ENCODE measurements at regions not wholly inside any gene's neighbourhood (a gene's known extent, or its start where the extent isn't known, plus 50 kb on each side); places are given as distances from the start of the nearest gene placed in this dataset.

DNA sequence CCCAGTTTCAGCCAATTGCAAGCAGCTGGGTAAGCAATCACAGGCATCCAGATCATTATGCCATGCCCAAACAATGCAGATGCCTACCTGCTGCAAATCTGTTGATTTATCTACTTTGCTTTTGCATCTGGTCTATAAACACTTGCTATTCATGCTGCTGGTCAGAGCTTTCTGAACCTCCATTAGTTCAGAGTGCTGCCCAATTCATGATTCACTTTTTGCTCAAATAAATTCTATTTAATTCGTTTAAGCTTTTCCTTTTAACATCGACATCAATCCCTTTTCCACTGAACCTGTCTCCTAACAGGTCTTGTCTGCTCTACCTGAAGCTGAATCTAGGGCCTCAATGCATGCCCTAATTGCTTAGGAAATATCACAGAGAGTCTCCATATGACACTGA is 99.4 kb upstream of the C1orf87 start:
- no peaks in the 10 kb centered on the region for H3K36me3 Mint-ChIP-seq (ENCODE audit: low read depth)
- H3K4me3 Mint-ChIP-seq = no peak overlapping the region
- ChIA-PET POLR2A (no interaction called here), CTCF (no interaction called here)
- no peaks in the 10 kb centered on the region for H3K9me3 Mint-ChIP-seq
- DNase-seq = no peak
- H3K27me3 Mint-ChIP-seq = no peaks in the 10 kb centered on the region
- H3K27ac Mint-ChIP-seq = no peak overlapping the region
- H3K4me1 Mint-ChIP-seq = no peaks in the 10 kb centered on the region

GRCh38 chr1:60171801-60172200 is 98.2 kb upstream of the C1orf87 start:
- POLR2A ChIA-PET = no interaction called here

GRCh38 chr1:60170709-60171108 is 97.1 kb upstream of the C1orf87 start:
- no peaks in the 10 kb centered on the region for H3K9me3 Mint-ChIP-seq
- H3K27ac Mint-ChIP-seq = no peak overlapping the region
- no peak overlapping the region for H3K4me3 Mint-ChIP-seq
- no peaks in the 10 kb centered on the region for H3K4me1 Mint-ChIP-seq
- CTCF ChIA-PET = no interaction called here
- POLR2A ChIA-PET = no interaction called here
- no peak for DNase-seq
- H3K27me3 Mint-ChIP-seq = no peaks in the 10 kb centered on the region
- H3K36me3 Mint-ChIP-seq (ENCODE audit: low read depth) = no peaks in the 10 kb centered on the region

More at GRCh38 chr1:60171801-60172200, 98.2 kb upstream of the C1orf87 start:
- no peaks in the 10 kb centered on the region for H3K27me3 Mint-ChIP-seq
- H3K36me3 Mint-ChIP-seq (ENCODE audit: low read depth) = no peaks in the 10 kb centered on the region
- DNase-seq = no peak
- no peak overlapping the region for H3K27ac Mint-ChIP-seq
- no peak overlapping the region for H3K4me3 Mint-ChIP-seq
- no peaks in the 10 kb centered on the region for H3K9me3 Mint-ChIP-seq
- CTCF ChIA-PET = no interaction called here
- no peaks in the 10 kb centered on the region for H3K4me1 Mint-ChIP-seq

- ChIA-PET CTCF (no interaction called here), POLR2A (no interaction called here)
- Mint-ChIP-seq H3K4me3 (no peak overlapping the region), H3K27ac (no peak overlapping the region), H3K36me3 (ENCODE audit: low read depth) (no peaks in the 10 kb centered on the region), H3K9me3 (no peaks in the 10 kb centered on the region), H3K4me1 (no peaks in the 10 kb centered on the region), H3K27me3 (no peaks in the 10 kb centered on the region)
- DNase-seq = no peak
Observed at GRCh38 chr1:60169206-60169605, 95.6 kb upstream of the C1orf87 start.

- Mint-ChIP-seq H3K4me1 (no peaks in the 10 kb centered on the region), H3K27me3 (no peaks in the 10 kb centered on the region), H3K36me3 (ENCODE audit: low read depth) (no peaks in the 10 kb centered on the region), H3K27ac (no peak overlapping the region), H3K4me3 (no peak overlapping the region), H3K9me3 (no peaks in the 10 kb centered on the region)
- ChIA-PET POLR2A (no interaction called here), CTCF (no interaction called here)
- no peak for DNase-seq
Observed at GRCh38 chr1:60162936-60163335, 89.4 kb upstream of the C1orf87 start.

DNA sequence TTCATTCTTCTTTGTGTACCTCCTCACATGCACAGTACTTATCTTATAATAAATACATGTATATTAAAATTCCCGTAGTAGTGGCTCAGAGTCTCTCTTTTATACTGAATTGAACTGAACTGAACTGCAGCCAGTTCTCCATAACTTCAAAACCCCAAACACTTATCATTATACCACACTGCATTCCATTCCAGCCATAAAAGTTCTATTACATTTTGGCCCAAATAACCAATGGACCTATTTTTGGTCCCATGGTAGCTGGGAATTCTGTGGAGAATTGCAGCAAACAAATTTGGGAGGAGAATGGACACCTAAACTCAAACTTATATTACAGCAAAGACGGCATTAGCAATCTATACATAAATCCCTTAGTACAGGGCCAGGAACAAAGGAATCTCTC is 86.6 kb upstream of the C1orf87 start:
- DNase-seq = no peak
- Mint-ChIP-seq H3K27ac (no peak overlapping the region), H3K4me3 (no peak overlapping the region), H3K27me3 (no peaks in the 10 kb centered on the region), H3K36me3 (ENCODE audit: low read depth) (no peaks in the 10 kb centered on the region), H3K4me1 (no peaks in the 10 kb centered on the region), H3K9me3 (no peaks in the 10 kb centered on the region)
- POLR2A ChIA-PET = no interaction called here
- CTCF ChIA-PET = no interaction called here

DNA sequence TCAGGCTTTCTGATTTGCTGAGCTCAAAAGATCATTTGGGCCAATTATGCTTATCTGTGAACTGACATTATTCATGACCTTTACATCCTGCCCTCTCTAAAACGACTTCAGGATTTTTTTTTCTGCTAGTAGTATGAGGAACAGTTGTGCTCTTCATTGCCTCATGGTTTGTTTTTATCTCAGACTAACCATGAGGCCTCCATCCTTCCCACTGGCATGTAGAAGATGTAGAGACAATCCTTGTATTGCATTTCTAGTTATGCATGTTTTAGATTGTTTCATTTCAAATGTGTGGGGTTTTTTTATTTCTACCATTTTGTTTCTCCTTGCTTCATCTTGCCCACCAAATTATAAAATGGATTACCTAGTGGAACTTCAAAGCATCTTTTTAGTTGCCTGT is 82.8 kb upstream of the C1orf87 start:
- CTCF ChIA-PET = no interaction called here
- Mint-ChIP-seq H3K9me3 (no peaks in the 10 kb centered on the region), H3K27me3 (no peaks in the 10 kb centered on the region), H3K4me1 (no peaks in the 10 kb centered on the region), H3K36me3 (ENCODE audit: low read depth) (no peaks in the 10 kb centered on the region), H3K4me3 (no peak overlapping the region), H3K27ac (no peak overlapping the region)
- POLR2A ChIA-PET = no interaction called here
- no peak for DNase-seq

DNA sequence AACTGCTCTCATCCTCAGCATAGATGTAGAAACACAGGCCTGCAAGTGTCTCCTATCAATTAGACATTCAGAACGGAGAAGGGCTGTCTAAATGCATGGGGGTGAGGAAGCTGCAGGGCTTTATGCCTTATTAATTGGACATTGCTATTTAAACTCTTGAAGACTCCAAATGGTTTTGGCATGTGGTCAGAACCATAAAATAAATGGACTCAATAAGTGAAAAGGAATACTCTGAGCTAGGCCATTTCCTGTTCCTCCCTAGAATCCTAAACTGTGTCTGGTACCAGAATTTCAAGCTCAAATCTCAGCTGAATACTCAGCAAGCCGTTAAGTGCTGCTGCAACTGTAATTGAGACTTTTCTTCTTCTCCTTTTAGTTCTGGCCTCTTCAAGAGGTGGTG is 80.4 kb upstream of the C1orf87 start:
- Mint-ChIP-seq H3K27me3 (no peaks in the 10 kb centered on the region), H3K27ac (no peak overlapping the region), H3K36me3 (ENCODE audit: low read depth) (no peaks in the 10 kb centered on the region), H3K4me1 (no peaks in the 10 kb centered on the region), H3K4me3 (no peak overlapping the region), H3K9me3 (no peaks in the 10 kb centered on the region)
- ChIA-PET CTCF (no interaction called here), POLR2A (no interaction called here)
- DNase-seq = no peak

GRCh38 chr1:60152891-60153290 is 79.3 kb upstream of the C1orf87 start:
- ChIA-PET POLR2A (no interaction called here), CTCF (no interaction called here)
- DNase-seq = no peak
- H3K36me3 Mint-ChIP-seq (ENCODE audit: low read depth) = no peaks in the 10 kb centered on the region
- H3K4me3 Mint-ChIP-seq = no peak overlapping the region
- H3K27me3 Mint-ChIP-seq = no peaks in the 10 kb centered on the region
- no peaks in the 10 kb centered on the region for H3K4me1 Mint-ChIP-seq
- no peaks in the 10 kb centered on the region for H3K9me3 Mint-ChIP-seq
- no peak overlapping the region for H3K27ac Mint-ChIP-seq

DNA sequence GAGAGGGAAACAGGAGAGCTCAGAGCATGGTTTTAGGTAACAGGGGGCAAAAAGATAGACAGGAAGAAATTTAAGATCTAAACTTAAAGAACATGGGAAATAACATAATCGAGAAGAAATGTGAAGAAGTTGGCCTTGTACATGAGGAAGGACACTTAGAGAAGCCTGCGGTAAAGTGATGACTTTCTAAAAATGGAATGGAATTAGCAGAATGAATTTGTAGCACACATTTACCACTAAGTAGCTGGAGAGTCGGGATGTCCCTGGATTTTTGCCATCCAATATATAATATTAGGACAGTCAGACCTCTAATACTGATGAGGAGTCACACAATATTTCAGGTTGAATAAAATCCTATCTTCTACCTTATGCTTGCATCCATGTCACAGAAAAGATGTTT is 77.7 kb upstream of the C1orf87 start:
- H3K27me3 Mint-ChIP-seq = no peaks in the 10 kb centered on the region
- no peaks in the 10 kb centered on the region for H3K4me1 Mint-ChIP-seq
- no peaks in the 10 kb centered on the region for H3K9me3 Mint-ChIP-seq
- no peak for DNase-seq
- H3K4me3 Mint-ChIP-seq = no peak overlapping the region
- ChIA-PET CTCF (no interaction called here), POLR2A (no interaction called here)
- H3K27ac Mint-ChIP-seq = no peak overlapping the region
- H3K36me3 Mint-ChIP-seq (ENCODE audit: low read depth) = no peaks in the 10 kb centered on the region

DNA sequence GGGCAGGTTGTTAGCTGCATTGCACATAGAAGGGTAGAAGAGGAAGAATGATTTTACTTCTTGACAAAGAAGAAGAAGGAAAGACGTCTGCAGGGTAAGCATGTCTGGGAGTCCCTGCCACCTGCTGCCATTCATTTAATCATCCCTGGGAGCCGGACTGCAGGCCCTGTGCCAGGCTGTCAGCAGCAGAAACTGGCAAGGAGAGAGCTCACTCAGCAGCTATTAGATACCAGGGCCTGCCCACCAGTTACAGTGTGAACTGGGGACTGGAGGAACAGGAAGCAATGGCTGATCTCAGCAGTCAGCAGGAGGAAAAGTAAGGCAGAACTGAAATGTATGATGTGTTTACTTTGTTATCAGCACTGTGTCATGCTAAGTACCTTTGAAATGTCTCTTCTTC is 75.7 kb upstream of the C1orf87 start:
- CTCF ChIA-PET = no interaction called here
- POLR2A ChIA-PET = no interaction called here
- no peaks in the 10 kb centered on the region for H3K9me3 Mint-ChIP-seq
- no peak for DNase-seq
- no peaks in the 10 kb centered on the region for H3K27me3 Mint-ChIP-seq
- no peak overlapping the region for H3K27ac Mint-ChIP-seq
- H3K4me3 Mint-ChIP-seq = no peak overlapping the region
- H3K36me3 Mint-ChIP-seq (ENCODE audit: low read depth) = no peaks in the 10 kb centered on the region
- H3K4me1 Mint-ChIP-seq = no peaks in the 10 kb centered on the region

GRCh38 chr1:60146884-60147283 is 73.3 kb upstream of the C1orf87 start:
- Mint-ChIP-seq H3K27ac (no peak overlapping the region), H3K9me3 (no peaks in the 10 kb centered on the region), H3K4me3 (no peak overlapping the region), H3K27me3 (no peaks in the 10 kb centered on the region), H3K4me1 (no peaks in the 10 kb centered on the region), H3K36me3 (ENCODE audit: low read depth) (no peaks in the 10 kb centered on the region)
- CTCF ChIA-PET = no interaction called here
- no peak for DNase-seq
- POLR2A ChIA-PET = no interaction called here

DNA sequence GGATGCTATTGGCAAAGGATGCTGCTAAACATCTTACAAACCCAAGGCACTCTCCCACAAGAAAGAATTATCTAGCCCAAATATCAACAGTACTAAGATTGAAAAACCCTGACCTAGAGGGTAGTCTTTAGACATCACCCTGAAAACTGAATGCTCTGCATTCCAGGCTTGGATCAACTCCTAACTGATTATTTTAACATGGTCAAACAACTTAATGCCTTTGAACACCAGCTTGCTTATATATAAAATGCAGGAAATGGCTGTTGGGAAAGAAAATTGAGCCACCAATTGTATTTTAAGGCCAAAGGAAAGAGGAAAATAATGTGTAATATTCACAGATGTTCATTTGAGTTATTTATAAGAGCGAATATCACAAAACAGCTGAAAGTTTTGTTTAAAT is 72.2 kb upstream of the C1orf87 start:
- no peak overlapping the region for H3K27ac Mint-ChIP-seq
- no peaks in the 10 kb centered on the region for H3K9me3 Mint-ChIP-seq
- POLR2A ChIA-PET = no interaction called here
- no peak overlapping the region for H3K4me3 Mint-ChIP-seq
- H3K36me3 Mint-ChIP-seq (ENCODE audit: low read depth) = no peaks in the 10 kb centered on the region
- CTCF ChIA-PET = no interaction called here
- no peaks in the 10 kb centered on the region for H3K4me1 Mint-ChIP-seq
- H3K27me3 Mint-ChIP-seq = peaks cover under 1% of the 10 kb centered on the region
- no peak for DNase-seq

DNA sequence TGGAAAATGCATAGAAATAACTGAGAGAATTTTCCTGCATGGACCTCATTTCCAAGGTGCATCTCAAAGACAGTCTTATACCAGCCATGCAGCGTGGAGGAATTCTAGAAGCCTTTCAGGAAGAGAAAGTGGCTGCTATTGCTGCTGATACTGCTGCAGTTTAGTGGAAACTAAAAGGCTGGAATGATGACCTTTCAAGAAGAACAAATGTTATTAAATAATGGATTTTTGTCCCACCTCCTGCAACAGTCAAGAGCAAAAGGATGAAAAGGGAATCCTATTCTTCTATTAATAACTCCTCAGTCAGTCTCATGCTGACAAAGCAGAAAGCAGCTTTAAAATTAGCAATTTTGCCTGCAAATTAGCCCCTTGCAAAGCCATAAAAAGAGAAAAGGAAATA is 68.2 kb upstream of the C1orf87 start:
- Mint-ChIP-seq H3K4me3 (no peak overlapping the region), H3K4me1 (no peaks in the 10 kb centered on the region), H3K27me3 (peaks cover 3% of the 10 kb centered on the region), H3K36me3 (ENCODE audit: low read depth) (no peaks in the 10 kb centered on the region), H3K9me3 (no peaks in the 10 kb centered on the region), H3K27ac (no peak overlapping the region)
- CTCF ChIA-PET = no interaction called here
- no peak for DNase-seq
- POLR2A ChIA-PET = no interaction called here

DNA sequence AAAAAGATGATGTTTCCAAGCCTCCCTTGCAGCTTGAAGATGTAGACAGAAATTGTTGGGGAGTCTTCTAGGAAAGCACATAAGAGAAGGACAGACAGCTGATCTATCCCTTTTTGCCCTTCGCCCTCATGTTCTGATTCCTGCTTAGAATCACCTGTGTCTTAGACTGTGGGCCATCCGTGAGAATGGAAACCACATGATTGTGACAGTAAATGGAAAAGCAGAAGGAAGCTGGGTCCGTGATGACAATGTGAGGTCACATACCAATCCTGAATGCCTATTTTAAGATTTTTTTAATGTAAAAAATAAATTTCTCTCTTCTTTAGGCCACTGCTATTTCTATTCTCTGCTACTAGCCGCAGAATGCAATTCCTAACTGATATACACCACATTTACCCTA is 67.7 kb upstream of the C1orf87 start:
- Mint-ChIP-seq H3K4me3 (no peak overlapping the region), H3K27me3 (peaks cover 3% of the 10 kb centered on the region), H3K9me3 (no peaks in the 10 kb centered on the region), H3K36me3 (ENCODE audit: low read depth) (no peaks in the 10 kb centered on the region), H3K27ac (no peak overlapping the region), H3K4me1 (no peaks in the 10 kb centered on the region)
- POLR2A ChIA-PET = interaction anchor here (0.5 kb wide), 1 partner anchor 11 kb away, joined by 4 read pairs; no protein-coding TSS in a partner anchor
- DNase-seq = no peak
- CTCF ChIA-PET = no interaction called here

Data from activated CD4-positive, alpha-beta T cell treated with anti-CD3 and anti-CD28 coated beads, Interleukin-2, amount 10 ng/mL, durations not matched to agents 7 days and 5 days (primary cell).